Amniotic epithelial cell (primary cell): ENCODE measurements at regions not wholly inside any gene's neighbourhood (a gene's known extent, or its start where the extent isn't known, plus 50 kb on each side); places are given as distances from the start of the nearest gene placed in this dataset.
"Not testable (repeated sequence)": the region's sequence is repeated elsewhere in the genome, so short reads cannot be mapped to it uniquely, and the experiment has no call there.

Experiments
- DNase-seq: peaks from one replicate; pipeline ENCODE4 v3.0.0-alpha.2; 2010; ENCODE audit warnings: low read depth

DNA sequence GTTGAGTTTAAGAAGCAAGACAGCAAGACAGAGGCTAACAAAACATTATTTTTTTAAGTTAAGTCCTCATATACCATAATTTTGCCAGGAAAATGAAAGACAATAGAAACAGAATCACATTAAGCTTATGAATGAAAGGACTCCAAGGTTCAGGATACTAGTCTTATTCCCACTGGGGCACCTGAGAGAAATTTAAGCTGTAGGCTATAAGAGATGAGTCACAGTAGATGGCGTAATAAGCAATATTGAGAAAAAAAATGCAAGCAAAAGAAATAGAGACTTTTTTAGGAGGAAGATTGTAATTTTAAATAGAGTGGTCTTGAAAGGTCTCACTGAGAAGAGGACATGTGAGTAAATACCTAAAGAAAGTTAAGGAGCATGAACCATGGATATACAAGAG is 57.1 kb upstream of the KIF2B start:
- DNase-seq = no peak

DNA sequence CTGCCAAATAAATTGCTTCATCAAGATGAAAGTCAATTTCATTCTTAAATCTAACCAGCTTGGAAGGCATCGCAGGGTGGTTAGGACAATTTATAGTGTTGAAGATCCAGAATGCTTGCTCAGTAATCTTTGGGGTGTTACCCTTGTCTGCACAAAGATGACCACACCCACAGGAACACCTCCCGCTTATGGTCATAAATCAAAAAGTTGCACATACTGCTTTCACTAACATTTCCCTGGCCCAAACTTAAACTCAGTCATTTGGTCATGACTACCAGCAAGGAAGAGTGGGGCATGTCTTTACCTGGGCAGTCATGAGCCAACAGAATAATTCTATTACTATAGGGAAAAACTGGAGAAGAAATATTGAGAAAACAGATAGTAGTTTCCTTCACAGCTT is 57.6 kb upstream of the KIF2B start:
- no peak for DNase-seq

DNA sequence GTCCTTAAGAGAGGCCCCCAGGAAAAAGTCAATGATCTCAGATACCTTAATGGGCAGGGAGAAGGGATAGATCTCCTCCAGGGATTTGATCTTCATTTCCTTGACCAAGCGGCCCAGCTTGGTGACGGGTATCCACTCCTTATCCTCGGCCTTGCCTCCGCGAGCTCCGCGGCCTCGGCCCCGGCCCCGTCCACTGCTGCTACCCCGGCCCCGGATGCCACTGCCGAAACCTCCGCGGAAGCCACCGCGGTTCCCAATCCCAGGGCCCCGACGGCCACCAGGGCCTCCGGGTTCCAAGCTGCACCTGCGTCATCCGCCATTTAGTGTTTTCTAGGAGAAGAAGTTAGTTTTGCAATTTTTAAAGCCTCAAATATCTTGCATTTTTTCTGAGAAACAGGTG is 65.2 kb upstream of the KIF2B start:
- DNase-seq = no peak

DNA sequence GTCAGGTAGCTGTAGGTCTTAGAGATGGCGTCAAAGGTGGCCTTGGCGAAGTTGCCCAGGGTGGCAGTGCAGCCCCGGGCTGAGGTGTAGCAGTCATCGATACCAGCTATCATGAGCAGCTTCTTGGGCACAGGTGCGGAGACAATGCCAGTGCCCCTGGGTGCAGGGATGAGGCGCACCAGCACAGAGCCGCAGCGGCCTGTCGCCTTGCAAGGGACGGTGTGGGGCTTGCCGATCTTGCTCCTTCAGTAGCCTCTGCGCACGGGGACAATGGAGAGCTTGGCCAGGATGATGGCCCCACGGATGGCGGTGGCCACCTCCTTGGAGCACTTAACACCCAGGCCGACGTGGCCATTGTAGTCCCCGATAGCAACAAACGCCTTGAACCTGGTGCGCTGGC is 65.6 kb upstream of the KIF2B start:
- not testable (repeated sequence) for DNase-seq

DNA sequence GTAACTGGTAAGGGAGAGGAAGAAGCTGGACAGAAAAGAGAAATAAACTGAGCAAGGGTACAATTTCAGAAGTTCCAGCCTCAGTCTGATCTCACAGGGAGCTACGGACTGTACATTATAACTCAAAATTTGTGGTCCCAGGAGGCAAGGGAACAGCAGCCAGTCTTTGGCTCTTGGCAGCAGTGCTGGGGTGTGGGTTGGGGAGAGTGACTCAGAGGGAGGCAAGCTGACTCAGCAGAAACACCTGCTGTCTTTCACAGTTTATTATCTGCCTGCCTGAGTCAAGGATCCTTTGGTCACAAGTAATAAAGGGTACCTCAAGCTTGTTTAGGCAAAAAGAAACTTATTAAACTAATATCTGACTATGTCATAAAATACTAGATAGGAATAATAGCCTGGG is 73.5 kb upstream of the KIF2B start:
- no peak for DNase-seq

DNA sequence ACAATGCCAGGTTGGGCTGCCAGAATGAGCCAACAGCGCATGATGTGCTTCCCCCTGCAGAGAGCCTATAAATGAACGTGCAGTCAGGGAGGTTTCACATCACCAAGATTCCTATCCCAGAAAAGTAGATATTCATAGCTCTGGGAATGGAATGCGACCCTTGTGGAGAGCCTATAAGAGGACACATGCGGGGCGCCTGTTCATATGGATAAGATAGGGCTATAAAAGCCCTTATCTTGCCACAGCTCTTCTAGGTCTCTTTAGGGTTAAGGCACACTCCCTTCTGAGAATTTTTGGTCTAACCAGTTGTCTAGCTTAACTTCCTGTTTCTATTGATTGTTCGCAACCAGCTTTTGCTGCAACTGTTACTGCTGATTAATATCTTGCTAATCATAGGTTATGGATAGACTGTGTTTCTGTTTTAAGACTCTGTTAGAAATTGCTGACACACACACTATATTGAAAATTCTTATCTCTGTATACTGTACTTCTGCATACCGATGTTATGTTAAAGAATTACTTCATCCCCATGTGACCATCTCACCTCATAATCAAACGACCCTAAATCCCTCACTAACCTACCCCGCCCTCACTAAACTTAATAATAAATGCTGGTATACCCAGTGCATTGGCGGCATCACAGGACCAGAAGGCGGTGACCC is 74.4 kb upstream of the KIF2B start:
- DNase-seq = not testable (repeated sequence)

DNA sequence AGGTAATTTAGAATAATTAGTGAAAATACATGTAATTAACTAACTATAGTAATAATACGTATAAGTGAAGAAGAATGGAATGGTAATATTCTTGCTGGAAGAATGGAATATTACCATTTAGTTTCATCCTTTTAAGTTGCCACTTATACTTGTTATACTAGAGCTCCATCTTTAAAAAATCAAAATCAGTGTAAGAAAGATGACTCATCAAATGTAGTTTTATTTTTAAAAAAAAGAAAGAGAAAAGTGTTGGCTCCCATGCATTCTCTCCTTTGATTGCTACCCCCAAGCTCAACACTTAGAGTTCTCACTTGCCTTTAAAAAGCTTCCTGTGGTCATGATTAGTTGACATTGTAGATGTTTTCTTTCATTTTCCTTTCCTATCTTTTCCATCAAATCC is 82.4 kb upstream of the KIF2B start:
- DNase-seq = no peak

DNA sequence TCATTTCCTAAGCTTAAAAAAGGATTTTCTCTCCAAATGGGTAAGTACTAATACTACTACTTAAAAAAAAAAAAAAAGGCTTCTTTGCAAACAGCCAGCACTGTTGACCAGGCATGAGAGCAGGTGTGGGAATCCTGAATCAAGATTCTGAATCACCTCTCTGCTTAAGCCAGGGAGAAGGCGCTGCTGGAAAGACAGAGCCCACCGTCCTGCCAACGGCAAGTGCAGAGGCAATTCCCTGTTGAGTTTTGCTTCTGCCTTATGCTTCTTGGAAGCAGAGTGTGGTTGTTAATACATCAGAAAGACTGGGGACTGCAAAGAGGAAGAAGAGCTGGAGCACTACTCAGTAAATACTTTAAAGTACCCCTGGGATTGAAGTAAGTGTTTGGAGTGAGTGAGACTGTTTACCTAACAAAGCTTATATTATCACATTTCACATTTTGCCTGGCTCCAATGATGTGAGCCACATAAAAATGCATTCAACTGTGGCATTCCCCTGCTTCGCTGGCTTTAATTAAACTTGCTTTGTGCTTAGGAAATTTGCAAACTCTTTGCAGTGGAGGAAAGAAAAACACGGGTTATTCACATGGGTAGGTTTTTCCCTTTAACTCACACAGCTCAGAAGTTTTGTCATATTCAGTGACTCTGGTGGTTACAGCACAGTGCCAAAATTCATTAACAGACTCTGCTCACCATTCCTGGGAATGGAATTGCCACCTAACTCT is 86.0 kb upstream of the KIF2B start:
- DNase-seq = no peak

DNA sequence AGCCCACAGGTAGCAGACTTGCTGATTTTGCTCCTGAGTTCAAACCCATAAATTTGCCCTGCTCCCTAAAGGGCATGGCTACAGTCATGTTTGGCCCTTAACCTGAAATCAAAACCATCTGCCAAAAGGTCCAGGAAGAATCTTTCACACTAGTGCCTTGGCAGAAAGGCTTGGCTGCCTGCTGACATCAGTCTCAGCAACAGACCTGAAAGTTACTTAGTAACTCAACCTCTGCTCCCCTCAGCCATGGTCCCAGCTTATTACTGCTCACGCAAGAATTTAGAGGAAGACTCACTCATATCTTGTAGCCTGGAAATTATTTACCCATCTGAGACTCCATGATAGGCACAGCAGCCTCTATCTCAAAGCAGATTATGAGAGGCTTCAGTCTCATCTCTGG is 98.0 kb upstream of the KIF2B start:
- no peak for DNase-seq

DNA sequence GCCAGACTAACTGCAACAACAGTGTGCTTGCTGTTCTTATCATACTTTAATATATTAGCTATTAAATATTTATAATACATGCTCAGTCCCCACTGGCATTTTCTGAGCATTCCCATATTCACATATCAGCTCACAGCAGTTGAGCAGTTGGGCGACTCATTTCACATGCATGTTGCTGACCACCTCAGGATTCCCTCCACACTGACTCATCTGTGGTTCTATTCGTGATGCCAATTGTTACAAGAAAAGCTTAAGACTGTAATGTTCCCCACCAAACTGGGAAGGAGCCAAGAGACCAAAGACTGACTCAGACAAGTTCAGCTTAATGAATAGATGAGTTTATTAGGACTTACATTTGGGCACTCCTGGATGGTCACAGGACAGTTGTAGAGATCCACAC is 100.3 kb upstream of the KIF2B start:
- peak; percentile 100 for DNase-seq

DNA sequence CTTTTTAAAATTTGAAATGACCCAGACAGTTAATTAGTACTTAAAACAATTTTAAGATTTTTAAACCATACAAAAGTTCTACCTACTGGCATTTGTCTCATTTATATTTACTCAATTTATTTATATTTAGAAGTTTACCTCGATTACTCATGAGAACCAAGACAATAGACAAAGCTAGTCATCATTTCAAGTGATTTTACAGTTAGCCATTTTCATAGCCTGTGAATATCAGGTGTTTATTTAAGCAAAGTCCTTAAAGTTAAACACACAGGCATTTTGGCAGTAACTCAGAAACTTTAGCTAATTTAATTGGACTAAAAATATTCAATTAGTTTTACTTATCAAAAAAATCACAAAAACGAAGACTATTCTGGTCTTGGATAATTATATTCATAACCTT is 101.6 kb upstream of the KIF2B start:
- DNase-seq = no peak

DNA sequence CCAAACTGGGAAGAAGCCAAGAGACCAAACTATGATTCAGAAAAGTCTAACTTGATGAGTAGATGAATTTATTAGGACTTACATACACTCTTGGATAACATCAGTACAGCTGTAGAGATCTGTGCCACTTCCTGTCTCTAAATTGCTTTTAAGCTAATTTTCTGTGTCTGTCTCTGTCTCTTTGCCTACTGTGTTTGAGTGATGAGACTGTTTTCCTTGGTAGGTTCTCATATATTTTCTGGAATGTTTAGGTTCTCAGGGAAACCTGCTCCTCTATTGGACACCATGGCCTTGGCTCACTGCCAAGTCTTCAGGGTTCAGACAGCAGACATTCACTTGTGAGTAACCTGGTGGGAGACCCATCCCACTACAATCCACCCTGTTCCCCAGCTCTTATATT is 103.5 kb upstream of the KIF2B start:
- peak; percentile 11 for DNase-seq

DNA sequence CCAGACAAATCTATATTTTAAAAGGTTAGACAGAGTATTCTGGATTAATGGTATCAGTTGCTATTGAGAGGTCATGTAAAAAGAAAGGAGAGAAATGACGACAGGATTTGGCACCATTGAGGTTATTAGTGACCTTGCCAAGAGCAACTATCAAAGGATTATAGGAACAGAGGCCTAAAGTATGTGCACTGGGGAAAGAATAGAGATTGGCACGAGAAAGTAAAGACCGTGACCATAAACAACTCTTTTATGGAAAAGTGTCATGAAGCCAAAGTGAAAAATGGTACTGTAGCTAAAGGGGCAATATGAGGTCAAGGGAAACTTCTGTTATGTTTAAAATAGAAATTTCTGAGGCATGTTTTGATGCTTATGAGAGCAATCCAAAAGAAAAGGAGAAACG is 115.2 kb upstream of the KIF2B start:
- DNase-seq = no peak

DNA sequence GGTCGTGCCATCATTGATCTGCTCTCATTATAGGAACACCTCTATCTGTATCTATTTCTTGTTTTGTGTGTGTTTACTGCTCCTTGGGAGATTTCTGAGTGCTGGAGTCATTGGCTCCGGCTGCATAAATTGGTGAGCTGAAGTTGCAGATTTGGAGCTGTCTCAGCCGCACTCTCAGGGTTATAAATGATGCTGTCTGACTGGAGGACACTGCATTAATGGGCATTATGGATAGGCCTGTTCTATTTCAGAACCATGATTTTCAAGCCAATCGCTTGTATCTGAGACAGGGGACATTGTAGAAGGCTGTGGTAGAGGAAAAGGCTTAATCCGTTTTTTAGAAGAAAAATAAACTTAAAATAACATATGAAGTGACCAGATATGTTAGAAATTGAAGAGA is 126.4 kb upstream of the KIF2B start:
- no peak for DNase-seq

DNA sequence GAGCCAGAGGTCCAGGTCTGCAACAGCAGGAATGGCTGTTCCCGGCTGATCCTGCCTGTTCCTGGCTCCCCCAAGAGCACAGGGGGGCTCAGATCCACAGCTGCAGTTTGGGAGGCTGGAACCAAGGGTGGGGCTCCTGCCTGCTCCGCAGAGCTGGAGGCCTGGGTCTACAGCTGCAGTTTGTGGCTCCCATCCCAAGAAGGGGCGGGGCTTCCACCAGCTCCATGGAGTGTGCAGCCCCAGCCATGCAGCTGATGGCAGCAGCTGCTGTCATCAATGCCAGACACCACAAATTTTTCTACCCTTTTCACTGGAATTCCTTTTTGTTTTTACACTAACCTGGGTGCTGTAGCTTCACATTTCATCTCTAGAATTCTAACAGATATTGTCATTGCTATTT is 135.4 kb upstream of the KIF2B start:
- DNase-seq = no peak

DNA sequence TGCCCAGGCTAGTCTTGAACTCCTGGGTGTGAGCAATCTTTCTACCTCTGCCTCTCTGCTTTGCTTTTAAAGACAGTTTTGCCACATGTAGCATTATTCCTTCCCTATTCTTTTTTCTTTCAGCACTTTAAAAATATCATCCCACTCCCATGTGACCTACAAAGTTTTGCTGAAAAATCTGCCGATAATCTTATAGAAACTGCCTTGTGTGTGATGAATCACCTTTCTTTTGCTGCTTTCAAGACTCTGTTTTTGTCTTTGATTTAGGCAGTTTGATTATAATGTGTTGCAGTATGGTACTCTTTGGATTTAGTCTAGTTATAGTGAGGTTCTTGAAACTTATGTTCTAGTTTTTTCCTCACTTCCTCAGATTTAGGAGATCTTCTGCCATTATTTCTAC is 142.0 kb upstream of the KIF2B start:
- DNase-seq = no peak

DNA sequence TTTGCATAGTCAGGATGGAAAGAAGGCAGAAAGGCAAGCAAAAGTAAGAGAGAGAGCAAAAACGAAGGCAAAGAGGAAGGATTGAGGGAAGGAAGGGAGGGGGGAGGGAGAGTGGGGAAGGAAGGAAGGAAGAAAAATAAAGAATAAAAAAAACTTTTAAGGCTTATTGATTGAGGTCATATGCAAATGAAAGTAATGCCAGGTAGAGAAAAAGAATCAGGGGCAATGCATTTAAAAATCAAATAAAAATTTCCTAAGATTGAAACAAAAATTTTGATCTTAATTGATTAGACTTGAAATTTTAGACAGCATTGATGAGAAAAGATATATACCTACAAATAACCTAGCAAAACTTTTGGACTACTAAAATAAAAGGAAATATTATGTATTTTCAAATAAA is 153.9 kb upstream of the KIF2B start:
- no peak for DNase-seq

DNA sequence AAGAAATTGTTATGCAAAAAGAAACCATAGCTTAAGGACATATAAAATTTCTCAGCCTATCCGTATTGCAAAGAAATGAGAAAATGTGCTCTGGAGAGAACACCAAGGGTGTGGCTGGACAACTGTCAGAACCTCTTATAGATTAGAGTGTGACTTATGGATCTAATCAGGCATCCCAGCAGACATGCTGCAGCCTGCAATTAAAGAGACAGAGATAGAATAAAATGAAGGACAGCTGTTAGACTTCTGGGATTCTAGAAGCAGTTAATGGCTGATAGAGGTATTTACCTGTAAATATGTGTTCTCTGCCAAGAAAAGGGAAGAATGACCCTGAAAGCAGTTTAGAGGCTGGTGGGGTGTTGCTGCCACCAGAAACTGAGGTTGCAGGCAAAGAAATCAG is 160.1 kb upstream of the KIF2B start:
- no peak for DNase-seq

DNA sequence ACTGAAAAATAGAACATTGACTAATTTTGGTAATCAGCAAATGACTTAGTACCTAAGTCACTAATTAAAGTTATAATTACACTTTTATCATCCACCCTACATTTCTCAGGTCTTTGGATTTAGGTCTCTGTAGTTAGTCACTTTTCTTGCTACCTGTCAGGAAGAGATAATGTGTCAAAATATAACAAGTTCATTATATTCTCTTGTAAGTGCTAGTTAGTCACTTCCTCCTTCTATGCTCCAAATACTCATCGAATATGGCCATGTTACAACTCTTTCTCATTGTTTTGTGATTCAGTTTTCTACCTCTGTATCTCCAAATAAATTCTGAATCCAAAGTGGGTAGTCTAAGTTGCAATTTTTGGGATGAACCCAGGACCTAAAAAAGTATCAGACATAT is 163.5 kb upstream of the KIF2B start:
- no peak for DNase-seq

DNA sequence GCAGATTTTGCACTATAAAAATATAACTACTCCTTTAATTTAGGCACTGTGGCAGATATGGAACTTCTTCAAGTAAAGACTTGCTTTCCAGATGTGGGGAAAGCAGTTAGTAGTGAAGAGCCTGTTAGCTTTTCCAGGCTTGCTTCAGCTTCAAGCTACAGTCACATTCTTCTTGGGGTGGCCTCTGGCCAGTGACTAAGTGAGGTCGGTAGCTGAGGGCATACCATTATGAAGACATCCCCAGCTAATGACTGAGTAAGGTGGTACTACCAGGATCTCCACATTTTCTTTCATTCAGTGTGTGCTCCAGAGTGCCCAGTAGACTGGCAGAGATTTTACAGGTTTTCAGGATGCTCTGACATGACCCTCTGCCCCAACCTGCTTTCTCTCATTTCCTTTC is 167.1 kb upstream of the KIF2B start:
- DNase-seq = peak; percentile 61

DNA sequence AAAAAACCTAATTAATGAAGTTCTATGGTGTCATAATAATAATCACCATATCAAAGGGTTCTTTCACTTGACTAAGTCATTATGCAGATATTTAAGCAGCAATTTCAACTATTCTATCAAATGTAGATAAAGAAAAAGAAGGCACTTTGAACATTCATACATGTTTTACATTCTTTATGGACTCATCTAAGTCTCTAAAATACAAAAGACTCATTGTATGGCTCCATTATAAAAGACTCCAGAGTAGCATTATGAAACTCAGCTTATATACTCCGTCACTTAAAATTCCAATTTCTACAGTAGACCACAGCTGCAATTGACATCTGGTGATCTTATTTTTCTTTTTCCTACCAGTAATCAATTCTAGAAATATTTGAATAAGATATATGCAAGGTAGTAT is 173.5 kb upstream of the KIF2B start:
- DNase-seq = no peak

DNA sequence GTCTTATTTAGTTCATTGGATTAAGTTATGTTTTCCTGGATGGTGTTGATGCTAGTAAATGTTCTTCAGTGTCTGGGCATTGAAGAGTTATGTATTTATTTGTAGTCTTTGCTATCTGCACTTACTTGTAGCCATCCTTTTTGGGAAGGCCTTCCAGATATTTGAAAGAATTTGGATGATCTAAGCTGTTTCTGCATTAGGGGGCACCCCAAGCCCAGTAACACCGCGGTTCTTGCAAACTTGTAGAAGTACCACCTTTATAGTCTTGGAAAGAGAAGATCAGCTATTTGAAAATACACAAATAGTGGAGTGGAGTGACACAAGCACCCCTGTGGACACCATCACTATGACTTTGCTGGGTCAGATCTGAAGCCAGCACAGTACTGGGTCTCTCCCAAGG is 175.9 kb upstream of the KIF2B start:
- DNase-seq = no peak

DNA sequence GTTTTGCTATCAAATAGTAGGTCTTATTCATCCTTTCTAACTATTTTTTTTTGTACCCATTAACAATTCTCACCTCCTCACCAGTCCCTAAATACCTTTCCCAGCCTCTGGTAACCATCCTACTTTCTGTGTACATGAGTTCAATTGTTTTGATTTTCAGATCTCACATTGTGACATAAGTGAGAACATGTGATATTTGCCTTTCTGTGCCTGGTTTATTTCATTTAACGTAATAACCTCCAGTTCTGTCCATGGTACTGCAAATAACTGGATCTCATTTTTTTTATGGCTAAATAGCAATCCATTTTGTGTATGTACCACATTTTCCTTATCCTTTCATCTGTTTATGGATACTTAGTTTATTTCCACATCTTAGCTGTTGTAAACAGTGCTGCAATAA is 181.9 kb upstream of the KIF2B start:
- DNase-seq = no peak

DNA sequence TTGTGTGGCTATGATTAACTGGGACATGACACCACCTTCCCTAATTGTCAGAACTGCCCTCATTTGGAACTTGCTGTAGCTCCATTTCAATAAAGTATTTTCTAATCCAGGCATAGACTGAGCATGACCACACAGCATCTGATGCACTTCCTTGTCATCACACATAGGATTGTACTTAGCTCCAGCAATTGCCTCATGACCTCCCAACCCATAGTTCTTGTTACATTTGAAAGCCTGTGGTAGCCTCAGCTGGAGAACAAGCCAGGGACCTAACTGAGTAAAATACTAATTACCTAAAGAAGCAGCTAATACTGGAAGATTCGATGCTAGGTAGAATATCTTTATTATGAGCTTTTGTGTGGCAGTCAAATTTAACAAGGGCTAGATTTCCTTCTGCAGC is 187.3 kb upstream of the KIF2B start:
- peak; percentile 7 for DNase-seq
